Mesenchymal stem cell (in vitro differentiated cells and primary cell): ENCODE measurements at regions not wholly inside any gene's neighbourhood (a gene's known extent, or its start where the extent isn't known, plus 50 kb on each side); places are given as distances from the start of the nearest gene placed in this dataset.

ENCODE experiments used
- DNase-seq: peaks from one replicate; pipeline ENCODE4 v3.0.0-alpha.2; 2013
- H2AFZ ChIP-seq: one replicate; pipeline ENCODE4 v1.6.1; 2013; ENCODE audit warnings: low read depth, mild to moderate bottlenecking, control low read depth, inconsistent platforms, low read length, moderate library complexity
- H2AK5ac ChIP-seq: 2 replicates; pipeline ENCODE4 v1.6.1; 2013; ENCODE audit warnings: low read length, moderate library complexity, mild to moderate bottlenecking, inconsistent platforms; ENCODE audit not compliant: severe bottlenecking
- H2BK120ac ChIP-seq: one replicate; pipeline ENCODE4 v1.6.1; 2013; ENCODE audit warnings: low read depth, mild to moderate bottlenecking, inconsistent platforms, low read length, moderate library complexity
- H2BK12ac ChIP-seq, 2 experiments: one replicate each; pipeline ENCODE4 v1.6.1; 2013; ENCODE audit warnings: inconsistent platforms in 2 of 2, low read length in 2 of 2, mild to moderate bottlenecking in 2 of 2, moderate library complexity in 2 of 2, control low read depth in 1 of 2
- H2BK15ac ChIP-seq: one replicate; pipeline ENCODE4 v1.6.1; 2013; ENCODE audit warnings: mild to moderate bottlenecking, low read depth, inconsistent platforms; ENCODE audit not compliant: poor library complexity, severe bottlenecking
- H2BK5ac ChIP-seq: 2 replicates; pipeline ENCODE4 v1.6.1; 2013; ENCODE audit warnings: low read depth, mild to moderate bottlenecking, low read length, control low read depth, inconsistent platforms; ENCODE audit not compliant: poor library complexity, severe bottlenecking
- H3K14ac ChIP-seq, 2 experiments: one replicate each; pipeline ENCODE4 v1.6.1; 2013; ENCODE audit warnings: inconsistent platforms in 2 of 2, low read length in 2 of 2, control low read depth in 1 of 2, mild to moderate bottlenecking in 1 of 2, moderate library complexity in 1 of 2
- H3K18ac ChIP-seq, 2 experiments: one replicate each; pipeline ENCODE4 v1.6.1; 2013; ENCODE audit warnings: inconsistent platforms in 2 of 2, low read length in 2 of 2, control low read depth in 1 of 2, low read depth in 1 of 2, mild to moderate bottlenecking in 1 of 2
- H3K23ac ChIP-seq, 2 experiments: one replicate each; pipeline ENCODE4 v1.6.1; 2013; ENCODE audit warnings: inconsistent platforms in 2 of 2, low read length in 2 of 2, mild to moderate bottlenecking in 2 of 2, moderate library complexity in 2 of 2, control low read depth in 1 of 2
- H3K27ac ChIP-seq: 2 replicates; pipeline ENCODE4 v1.5.1; 2013; ENCODE audit warnings: mild to moderate bottlenecking, moderate library complexity, low read length, control low read depth, inconsistent platforms; ENCODE audit not compliant: poor library complexity, severe bottlenecking
- H3K27me3 ChIP-seq, 2 experiments: 2 replicates each; pipeline versions ENCODE4 v1.6.1 to v1.7.0; 2013; ENCODE audit warnings: low read length in 2 of 2, mild to moderate bottlenecking in 2 of 2, moderate library complexity in 2 of 2, control low read depth in 1 of 2, inconsistent platforms in 1 of 2; ENCODE audit not compliant: control insufficient read depth in 1 of 2, insufficient read depth in 1 of 2
- H3K36me3 ChIP-seq, 2 experiments: 2 replicates each; pipeline versions ENCODE4 v1.6.1 to v1.7.0; 2013; ENCODE audit warnings: low read length in 2 of 2, control low read depth in 1 of 2, inconsistent platforms in 1 of 2, low read depth in 1 of 2, mild to moderate bottlenecking in 1 of 2; ENCODE audit not compliant: insufficient read depth in 2 of 2, control insufficient read depth in 1 of 2
- H3K4ac ChIP-seq, 2 experiments: one replicate each; pipeline ENCODE4 v1.6.1; 2013; ENCODE audit warnings: inconsistent platforms in 2 of 2, low read length in 2 of 2, mild to moderate bottlenecking in 2 of 2, moderate library complexity in 2 of 2, control low read depth in 1 of 2, low read depth in 1 of 2
- H3K4me1 ChIP-seq: 2 replicates; pipeline ENCODE4 v1.6.1; 2013; ENCODE audit warnings: low read depth, low read length, control low read depth; ENCODE audit not compliant: control insufficient read depth, insufficient read depth
- H3K4me2 ChIP-seq: 2 replicates; pipeline ENCODE4 v1.6.1; 2013; ENCODE audit warnings: low read length, mild to moderate bottlenecking, inconsistent platforms; ENCODE audit not compliant: poor library complexity, severe bottlenecking
- H3K4me3 ChIP-seq, 2 experiments: 2 replicates each; pipeline versions ENCODE4 v1.5.1 to v1.7.0; 2013; ENCODE audit warnings: low read length in 2 of 2, mild to moderate bottlenecking in 2 of 2, control low read depth in 1 of 2, low read depth in 1 of 2; ENCODE audit not compliant: insufficient read depth in 1 of 2
- H3K79me1 ChIP-seq: replicated peaks from 2 replicates; pipeline ENCODE4 v1.6.1; 2013; ENCODE audit warnings: mild to moderate bottlenecking, control low read depth, low read length, inconsistent platforms; ENCODE audit not compliant: poor library complexity, severe bottlenecking
- H3K9ac ChIP-seq: 2 replicates; pipeline ENCODE4 v1.7.0; 2013; ENCODE audit warnings: mild to moderate bottlenecking, low read length, moderate library complexity
- H3K9me3 ChIP-seq: 2 replicates; pipeline ENCODE4 v1.7.0; 2013; ENCODE audit warnings: mild to moderate bottlenecking, low read length; ENCODE audit not compliant: control insufficient read depth
- H4K8ac ChIP-seq: one replicate; pipeline ENCODE4 v1.6.1; 2013; ENCODE audit warnings: inconsistent platforms, mild to moderate bottlenecking, low read length, moderate library complexity
- H4K91ac ChIP-seq: one replicate; pipeline ENCODE4 v1.6.1; 2013; ENCODE audit warnings: mild to moderate bottlenecking, low read length, inconsistent platforms
- WGBS: methylation state at CpG from one replicate; pipeline ENCODE4 v1.1.7; 2013; ENCODE audit warnings: mixed read lengths; 5-methylcytosine and 5-hydroxymethylcytosine counted together

GRCh38 chr7:155195939-155196523, 101.6 kb upstream of the INSIG1 start:
- no peak overlapping the region for H2BK15ac ChIP-seq
- no peak overlapping the region for H2BK120ac ChIP-seq
- DNase-seq: no peak
- no peaks in the 10 kb centered on the region for H3K79me1 ChIP-seq
- H2AFZ ChIP-seq: no peak overlapping the region
- H3K9ac ChIP-seq: no peak overlapping the region
- peaks cover 15% of the 10 kb centered on the region for H3K4me1 ChIP-seq
- no peaks in the 10 kb centered on the region for H3K27me3 ChIP-seq
- no peak overlapping the region for H2AK5ac ChIP-seq
- H3K14ac ChIP-seq: no peak overlapping the region
- H3K36me3 ChIP-seq: no peaks in the 10 kb centered on the region
- no peak overlapping the region for H4K8ac ChIP-seq
- no peak overlapping the region for H2BK12ac ChIP-seq
- no peak overlapping the region for H3K27ac ChIP-seq
- no peak overlapping the region for H3K18ac ChIP-seq
- WGBS: no CpG with 5 or more reads among the region's 1 CpG
- no peak overlapping the region for H3K4me3 ChIP-seq
- no peak overlapping the region for H3K4ac ChIP-seq
- H3K4me2 ChIP-seq: no peak overlapping the region
- peaks cover 27% of the 10 kb centered on the region for H3K9me3 ChIP-seq
- no peak overlapping the region for H3K23ac ChIP-seq
- H2BK5ac ChIP-seq: no peak overlapping the region
- no peak overlapping the region for H4K91ac ChIP-seq

DNA sequence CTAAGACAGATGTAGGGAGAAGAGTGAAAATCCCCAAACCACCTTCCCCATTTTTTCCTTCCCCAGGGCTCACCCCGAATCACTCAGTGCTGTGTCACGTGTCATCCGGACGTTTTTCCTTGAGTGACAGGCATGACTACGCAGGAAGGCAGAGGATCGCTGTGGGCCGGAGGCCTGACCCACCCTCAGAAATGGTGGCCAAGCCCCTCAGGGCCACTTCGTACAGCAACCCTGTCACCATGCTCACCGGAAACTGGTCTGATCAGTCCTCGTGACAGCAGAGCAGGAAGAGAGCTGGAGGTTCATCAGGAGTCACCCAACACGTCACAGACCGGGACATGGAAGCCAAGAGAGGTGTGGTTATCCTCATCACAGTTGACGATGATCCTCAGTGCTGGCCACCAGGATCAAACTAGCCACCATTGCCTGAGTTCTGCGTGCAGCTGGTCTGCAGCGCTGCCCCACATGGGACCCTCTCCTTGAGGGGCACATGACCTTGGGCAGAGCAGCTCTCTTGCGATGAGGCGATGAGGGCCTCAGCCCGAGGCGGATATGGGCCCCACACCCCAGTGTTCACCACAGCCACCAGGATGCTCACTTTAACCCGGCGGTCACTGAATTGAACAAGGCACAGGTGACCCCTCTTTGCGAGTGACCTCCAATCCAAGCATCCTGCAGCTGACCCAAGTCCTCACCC, 99.3 kb upstream of the INSIG1 start:
- no peak overlapping the region for H3K18ac ChIP-seq
- H3K9ac ChIP-seq: no peak overlapping the region
- H2AFZ ChIP-seq: no peak overlapping the region
- no peak overlapping the region for H3K14ac ChIP-seq
- H2AK5ac ChIP-seq: peak overlapping the region; percentile 63
- H4K8ac ChIP-seq: no peak overlapping the region
- no peak overlapping the region for H3K27ac ChIP-seq
- no peak overlapping the region for H2BK5ac ChIP-seq
- H3K79me1 ChIP-seq: no peaks in the 10 kb centered on the region
- H3K9me3 ChIP-seq: peaks cover 27% of the 10 kb centered on the region
- no peaks in the 10 kb centered on the region for H3K27me3 ChIP-seq
- H3K4ac ChIP-seq: no peak overlapping the region
- H2BK120ac ChIP-seq: no peak overlapping the region
- no peak overlapping the region for H3K4me3 ChIP-seq
- H3K4me2 ChIP-seq: no peak overlapping the region
- no peaks in the 10 kb centered on the region for H3K36me3 ChIP-seq
- H4K91ac ChIP-seq: no peak overlapping the region
- no peak overlapping the region for H3K23ac ChIP-seq
- no peak for DNase-seq
- H3K4me1 ChIP-seq: peaks cover 19% of the 10 kb centered on the region
- H2BK12ac ChIP-seq: no peak overlapping the region
- 83% methylated on average over 22 of the region's 22 CpGs for whole genome bisulfite sequencing
- H2BK15ac ChIP-seq: no peak overlapping the region

- Histone ChIP-seq H3K4me2 (no peak overlapping the region), H2BK5ac (no peak overlapping the region), H3K4me1 (peaks cover 27% of the 10 kb centered on the region), H2BK12ac (no peak overlapping the region), H4K91ac (no peak overlapping the region), H3K79me1 (no peaks in the 10 kb centered on the region), H3K27ac (no peak overlapping the region), H3K14ac (no peak overlapping the region), H4K8ac (no peak overlapping the region), H2BK15ac (no peak overlapping the region), H3K4me3 (no peak overlapping the region), H3K18ac (no peak overlapping the region), H2AK5ac (no peak overlapping the region), H3K36me3 (no peaks in the 10 kb centered on the region), H3K9ac (no peak overlapping the region), H2AFZ (no peak overlapping the region), H3K4ac (no peak overlapping the region), H3K9me3 (peaks cover 27% of the 10 kb centered on the region), H3K27me3 (no peaks in the 10 kb centered on the region), H2BK120ac (no peak overlapping the region), H3K23ac (no peak overlapping the region)
- 79% methylated on average over 12 of the region's 13 CpGs for WGBS
- peak; percentile 80 for DNase-seq
Measured at GRCh38 chr7:155198901-155199845, 98.5 kb upstream of the INSIG1 start.
